Esophagus (tissue), 2 donors: ENCODE measurements at regions not wholly inside any gene's neighbourhood (a gene's known extent, or its start where the extent isn't known, plus 50 kb on each side); places are given as distances from the start of the nearest gene placed in this dataset.
A peak's percentile ranks its signal among the peaks of the same experiment; 100 is the strongest.

Experiments
- H3K27ac ChIP-seq, 2 donors: one replicate each; pipeline ENCODE4 v1.5.1; 2013; ENCODE audit warnings: low read depth in 2 of 2, mild to moderate bottlenecking in 2 of 2, inconsistent platforms in 1 of 2, low read length in 1 of 2, moderate library complexity in 1 of 2
- H3K27me3 ChIP-seq, 2 donors: one replicate each; pipeline ENCODE4 v1.6.1; 2013; ENCODE audit warnings: low read length in 2 of 2, control low read depth in 1 of 2, mild to moderate bottlenecking in 1 of 2; ENCODE audit not compliant: insufficient read depth in 2 of 2, control insufficient read depth in 1 of 2
- H3K36me3 ChIP-seq, 2 donors: one replicate each; pipeline ENCODE4 v1.6.1; 2013; ENCODE audit warnings: low read length in 1 of 2; ENCODE audit not compliant: control insufficient read depth in 2 of 2, insufficient read depth in 2 of 2
- H3K4me1 ChIP-seq, 2 donors: one replicate each; pipeline ENCODE4 v1.6.1; 2013; ENCODE audit warnings: low read length in 1 of 2; ENCODE audit not compliant: control insufficient read depth in 2 of 2, insufficient read depth in 2 of 2
- H3K4me3 ChIP-seq, 2 donors: one replicate each; pipeline ENCODE4 v1.5.1; 2013; ENCODE audit warnings: low read length in 2 of 2, mild to moderate bottlenecking in 2 of 2, low read depth in 1 of 2, moderate library complexity in 1 of 2
- H3K9me3 ChIP-seq, 2 donors: one replicate each; pipeline ENCODE4 v1.6.1; 2013; ENCODE audit warnings: mild to moderate bottlenecking in 2 of 2, low read depth in 1 of 2, low read length in 1 of 2, moderate library complexity in 1 of 2; ENCODE audit not compliant: control insufficient read depth in 2 of 2, insufficient read depth in 1 of 2
- WGBS, 2 donors: extraction: QIAGEN DNeasy Blood & Tissue Kit; methylation state at CpG; one replicate each; pipeline ENCODE4 v1.1.7; 2013; 5-methylcytosine and 5-hydroxymethylcytosine counted together
- donor health status: healthy with polysubstance abuse.
- donor health status: Bipolar disorder and iron deficiency.

DNA sequence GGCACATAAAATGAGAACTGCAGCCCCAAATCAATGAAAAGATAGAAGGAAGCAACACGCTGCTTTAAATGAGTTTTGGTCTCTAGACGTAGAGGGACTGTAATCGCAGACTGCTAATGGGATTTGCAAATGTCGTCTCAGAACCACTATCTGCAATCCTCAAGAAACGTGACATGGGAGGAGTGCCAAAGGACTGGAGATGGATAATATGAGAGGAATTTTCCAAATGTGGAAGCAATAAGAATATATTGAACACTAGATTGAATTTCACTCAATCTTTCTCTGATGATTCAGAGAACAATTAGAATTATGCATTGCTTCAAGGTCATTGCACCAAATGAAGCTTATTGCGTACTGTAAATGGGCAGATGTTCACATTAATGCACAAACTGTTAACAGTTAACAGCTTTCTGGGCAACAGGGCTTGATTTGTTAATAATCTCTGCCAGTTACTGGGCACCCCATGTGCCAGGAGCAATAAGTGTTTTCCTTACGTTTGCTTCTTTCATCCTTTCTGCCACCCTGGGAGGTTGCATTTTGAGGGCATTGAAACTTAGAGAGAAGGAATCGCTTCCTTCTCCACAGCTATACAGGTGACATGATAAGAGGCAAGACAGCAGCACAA lies 62.8 kb upstream of the WASF3 start:
- Histone ChIP-seq H3K9me3 (no peaks in the 10 kb centered on the region), H3K36me3 (no peaks in the 10 kb centered on the region), H3K27ac (no peak overlapping the region), H3K27me3 (no peaks in the 10 kb centered on the region), H3K4me1 (no peaks in the 10 kb centered on the region), H3K4me3 (no peak overlapping the region)
- 70 to 75% methylated on average over 8 of the region's 8 CpGs for WGBS, 2 donors

DNA sequence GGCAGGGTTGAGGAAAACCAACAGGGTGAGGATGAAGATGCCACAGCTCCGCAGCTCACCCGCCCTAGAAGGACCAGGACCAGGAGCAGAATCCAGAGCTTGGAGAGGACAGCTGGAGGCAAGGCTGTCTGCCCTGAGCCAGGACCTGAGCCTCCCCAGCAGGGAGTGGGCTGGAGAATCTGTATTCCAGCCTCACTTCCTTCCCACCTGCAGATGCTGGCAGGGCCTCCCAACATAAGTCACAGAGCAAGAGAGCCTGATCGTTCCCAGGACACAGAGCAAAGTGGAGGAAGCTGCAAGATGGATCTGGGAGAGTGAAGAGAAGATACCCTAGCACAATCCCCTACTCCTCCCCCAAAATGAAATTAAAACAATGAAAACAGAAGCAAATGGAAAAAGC lies 61.7 kb upstream of the WASF3 start:
- H3K36me3 ChIP-seq, result no peaks in the 10 kb centered on the region
- 81 to 85% methylated on average over 3 of the region's 3 CpGs for WGBS, 2 donors
- H3K4me1 ChIP-seq, result no peaks in the 10 kb centered on the region
- H3K4me3 ChIP-seq, result no peak overlapping the region
- H3K27me3 ChIP-seq, result no peaks in the 10 kb centered on the region
- no peaks in the 10 kb centered on the region for H3K9me3 ChIP-seq
- no peak overlapping the region for H3K27ac ChIP-seq

DNA sequence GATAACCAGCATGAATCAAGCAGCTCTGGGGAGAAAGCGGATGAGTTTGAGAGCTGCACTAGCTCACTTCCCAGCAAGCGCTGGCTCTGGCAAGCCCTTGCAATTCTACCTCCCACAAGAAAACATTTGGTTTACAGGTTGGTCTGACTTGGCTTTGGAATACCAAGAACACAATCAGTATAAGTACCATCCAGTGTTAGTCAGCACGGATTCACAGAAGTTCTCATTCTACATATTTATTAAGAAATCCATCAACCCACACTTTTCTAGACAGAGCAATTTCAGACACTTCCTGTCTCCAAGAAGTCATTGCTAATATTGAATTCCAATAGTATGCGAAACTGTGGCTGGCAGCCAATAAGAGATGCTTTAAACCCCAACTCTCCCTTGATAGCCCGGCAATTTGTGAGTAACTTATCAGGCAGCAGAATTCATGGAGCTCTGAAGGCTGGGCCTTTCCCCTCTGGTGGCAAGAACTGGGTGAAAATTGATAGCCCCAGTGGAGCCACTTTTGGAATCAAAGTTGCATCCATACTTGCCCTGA lies 59.4 kb upstream of the WASF3 start:
- 77% methylated on average over 5 of the region's 5 CpGs for WGBS, 2 donors
- Histone ChIP-seq H3K9me3 (no peaks in the 10 kb centered on the region), H3K4me1 (peaks cover 0 to 2% of the 10 kb centered on the region in 2 donors), H3K27ac (no peak overlapping the region), H3K27me3 (no peaks in the 10 kb centered on the region), H3K36me3 (no peaks in the 10 kb centered on the region), H3K4me3 (no peak overlapping the region)

GRCh38 chr13:26498656-26499601 lies 58.6 kb upstream of the WASF3 start:
- WGBS, 2 donors, result 50 to 54% methylated on average over 14 of the region's 14 CpGs
- Histone ChIP-seq H3K36me3 (no peaks in the 10 kb centered on the region), H3K9me3 (no peaks in the 10 kb centered on the region), H3K27ac (peak overlapping the region in 1 of 2 donors; percentile 15), H3K4me1 (peaks cover 0 to 2% of the 10 kb centered on the region in 2 donors), H3K4me3 (no peak overlapping the region), H3K27me3 (no peaks in the 10 kb centered on the region)

- 74 to 76% methylated on average over 15 of the region's 15 CpGs for WGBS, 2 donors
- Histone ChIP-seq H3K27ac (no peak overlapping the region), H3K4me1 (peaks cover 0 to 2% of the 10 kb centered on the region in 2 donors), H3K36me3 (no peaks in the 10 kb centered on the region), H3K27me3 (no peaks in the 10 kb centered on the region), H3K9me3 (no peaks in the 10 kb centered on the region), H3K4me3 (no peak overlapping the region)
Observed at GRCh38 chr13:26500618-26501320, 56.7 kb upstream of the WASF3 start.

GRCh38 chr13:26501641-26502040 lies 55.8 kb upstream of the WASF3 start:
- H3K4me3 ChIP-seq, result no peak overlapping the region

DNA sequence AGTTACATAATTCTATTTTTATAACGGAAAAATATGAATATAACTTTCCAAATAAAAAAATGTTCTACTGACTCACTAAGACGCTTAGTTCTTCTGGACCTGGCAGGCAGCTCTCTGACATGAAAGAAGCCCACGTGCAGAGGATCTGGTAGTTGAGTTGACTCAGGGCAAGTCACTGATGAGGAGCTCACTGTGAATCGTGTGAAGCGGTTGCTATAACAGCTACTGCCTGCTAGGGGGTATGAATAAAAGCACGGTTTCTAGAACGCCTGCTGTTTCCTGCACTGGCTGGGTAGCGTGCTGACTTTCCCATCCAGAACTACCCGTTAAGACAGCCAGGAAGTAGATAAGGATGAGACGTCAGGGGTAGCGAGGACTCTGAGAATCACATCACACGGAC lies 54.7 kb upstream of the WASF3 start:
- WGBS, 2 donors, result 29 to 30% methylated on average over 12 of the region's 12 CpGs
- Histone ChIP-seq H3K4me1 (peaks cover 0 to 2% of the 10 kb centered on the region in 2 donors), H3K9me3 (peaks cover 3% of the 10 kb centered on the region in 2 donors), H3K27me3 (no peaks in the 10 kb centered on the region), H3K36me3 (no peaks in the 10 kb centered on the region), H3K4me3 (no peak overlapping the region), H3K27ac (no peak overlapping the region)

More at GRCh38 chr13:26501641-26502040, 55.8 kb upstream of the WASF3 start:
- Histone ChIP-seq H3K27ac (no peak overlapping the region), H3K4me1 (peaks cover 0 to 2% of the 10 kb centered on the region in 2 donors), H3K36me3 (no peaks in the 10 kb centered on the region), H3K9me3 (peaks cover 3% of the 10 kb centered on the region in 2 donors), H3K27me3 (no peaks in the 10 kb centered on the region)
- 42 to 48% methylated on average over 8 of the region's 8 CpGs for WGBS, 2 donors

- no peak overlapping the region for H3K27ac ChIP-seq
- H3K4me1 ChIP-seq, result peaks cover 0 to 2% of the 10 kb centered on the region in 2 donors
- H3K4me3 ChIP-seq, result no peak overlapping the region
- no peaks in the 10 kb centered on the region for H3K27me3 ChIP-seq
- H3K9me3 ChIP-seq, result peaks cover 3% of the 10 kb centered on the region in 2 donors
- H3K36me3 ChIP-seq, result no peaks in the 10 kb centered on the region
- 74 to 76% methylated on average over 8 of the region's 8 CpGs for WGBS, 2 donors
Observed at GRCh38 chr13:26503826-26504594, 53.5 kb upstream of the WASF3 start.
